IMR-90 (cell line): ENCODE measurements at regions not wholly inside any gene's neighbourhood (a gene's known extent, or its start where the extent isn't known, plus 50 kb on each side); places are given as distances from the start of the nearest gene placed in this dataset.

Source experiments
- ATAC-seq: fragments of 200-7000 bp; cut with Tn5 transposase; 2 replicates; pipeline ENCODE4 v1.9.1; 2020; ENCODE audit warnings: low read depth, mild to moderate bottlenecking, moderate library complexity
- BruUV-seq: library from RNA; stranded (reverse); fragments of 400-500 nt; replicated peaks from 2 replicates; lab custom pipeline; 2021; lab: Mats Ljungman, UMichigan
- CTCF ChIA-PET: fragments of 300-600 bp; formaldehyde crosslinking; extraction: SDS; loops from one replicate; lab custom pipeline; 2021; ENCODE audit warnings: antibody characterized with exemption; lab: Yijun Ruan, JAX
- POLR2A ChIA-PET: fragments of 300-600 bp; sonication (Branson Sonifier 250); formaldehyde crosslinking; loops from one replicate; lab custom pipeline; 2022; ENCODE audit warnings: antibody characterized with exemption; ENCODE audit not compliant: unreplicated experiment; lab: Charles Lee
- DNase-seq: peaks from one replicate; pipeline ENCODE4 v3.0.0; 2013
- H2AFZ ChIP-seq: replicated peaks from 2 replicates; pipeline ENCODE3; 2013; ENCODE audit warnings: low read length, mild to moderate bottlenecking; ENCODE audit not compliant: poor library complexity
- H2AK5ac ChIP-seq: 2 replicates; pipeline ENCODE4 v1.6.1; 2013; ENCODE audit warnings: low read depth, low read length, inconsistent platforms
- H2AK9ac ChIP-seq: replicated peaks from 2 replicates; pipeline ENCODE3; 2013; ENCODE audit warnings: mild to moderate bottlenecking, low read depth, low read length, moderate library complexity; ENCODE audit not compliant: poor library complexity
- H2BK120ac ChIP-seq: 2 replicates; pipeline ENCODE4 v1.6.1; 2013; ENCODE audit warnings: low read depth, low read length, inconsistent platforms
- H2BK15ac ChIP-seq: 3 replicates; pipeline ENCODE4 v1.6.1; 2013; ENCODE audit warnings: low read depth, low read length, inconsistent platforms
- H2BK20ac ChIP-seq: 2 replicates; pipeline ENCODE4 v1.6.1; 2013; ENCODE audit warnings: low read depth, mild to moderate bottlenecking, inconsistent platforms, low read length, moderate library complexity
- H2BK5ac ChIP-seq: 2 replicates; pipeline ENCODE4 v1.6.1; 2013; ENCODE audit warnings: mild to moderate bottlenecking, low read depth, low read length, inconsistent platforms; ENCODE audit not compliant: poor library complexity, severe bottlenecking
- H3K14ac ChIP-seq: replicated peaks from 2 replicates; pipeline ENCODE4 v1.6.1; 2013; ENCODE audit warnings: low read depth, low read length, inconsistent platforms
- H3K18ac ChIP-seq: 2 replicates; pipeline ENCODE4 v1.6.1; 2013; ENCODE audit warnings: low read depth, low read length, control low read depth
- H3K23ac ChIP-seq: 2 replicates; pipeline ENCODE4 v1.6.1; 2013; ENCODE audit warnings: low read depth, low read length, inconsistent platforms
- H3K27ac ChIP-seq: 2 replicates; pipeline ENCODE4 v1.5.1; 2013; ENCODE audit warnings: mild to moderate bottlenecking, control low read depth, low read length; ENCODE audit not compliant: insufficient read depth
- H3K27me3 ChIP-seq: 2 replicates; pipeline ENCODE4 v1.6.1; 2013; ENCODE audit warnings: low read length; ENCODE audit not compliant: control insufficient read depth, insufficient read depth
- H3K36me3 ChIP-seq: 2 replicates; pipeline ENCODE4 v1.6.1; 2013; ENCODE audit warnings: low read length, mixed read lengths; ENCODE audit not compliant: control insufficient read depth, insufficient read depth
- H3K4ac ChIP-seq: 2 replicates; pipeline ENCODE4 v1.6.1; 2013; ENCODE audit warnings: low read depth, low read length, inconsistent platforms
- H3K4me1 ChIP-seq: 2 replicates; pipeline ENCODE4 v1.6.1; 2013; ENCODE audit warnings: low read length, mixed read lengths; ENCODE audit not compliant: control insufficient read depth, insufficient read depth
- H3K4me2 ChIP-seq: 2 replicates; pipeline ENCODE4 v1.6.1; 2013; ENCODE audit warnings: low read depth, mild to moderate bottlenecking, control low read depth, low read length, moderate library complexity
- H3K4me3 ChIP-seq: 2 replicates; pipeline ENCODE4 v1.5.1; 2013; ENCODE audit warnings: low read depth, mild to moderate bottlenecking, control low read depth, low read length, moderate library complexity; ENCODE audit not compliant: insufficient read depth
- H3K56ac ChIP-seq: 2 replicates; pipeline ENCODE4 v1.6.1; 2013; ENCODE audit warnings: low read length, inconsistent platforms; ENCODE audit not compliant: insufficient read depth; ENCODE audit errors: extremely low read depth
- H3K79me1 ChIP-seq, 2 experiments: 2 replicates each; pipeline ENCODE4 v1.6.1; 2013; ENCODE audit warnings: low read length in 2 of 2, inconsistent platforms in 1 of 2, low read depth in 1 of 2
- H3K9ac ChIP-seq: 2 replicates; pipeline ENCODE4 v1.6.1; 2013; ENCODE audit warnings: low read depth, low read length, control low read depth
- H3K9me1 ChIP-seq: 2 replicates; pipeline ENCODE4 v1.6.1; 2013; ENCODE audit warnings: low read length, inconsistent platforms; ENCODE audit not compliant: insufficient read depth
- H3K9me3 ChIP-seq: 2 replicates; pipeline ENCODE4 v1.6.1; 2013; ENCODE audit warnings: low read length; ENCODE audit not compliant: control insufficient read depth, insufficient read depth
- H4K20me1 ChIP-seq: 2 replicates; pipeline ENCODE4 v1.6.1; 2013; ENCODE audit warnings: low read length, inconsistent platforms; ENCODE audit not compliant: insufficient read depth
- H4K5ac ChIP-seq: 2 replicates; pipeline ENCODE4 v1.6.1; 2013; ENCODE audit warnings: mild to moderate bottlenecking, low read depth, low read length, control low read depth
- H4K8ac ChIP-seq, 2 experiments: 2 replicates each; pipeline ENCODE4 v1.6.1; 2013; ENCODE audit warnings: low read depth in 2 of 2, low read length in 2 of 2, control low read depth in 1 of 2, inconsistent platforms in 1 of 2
- H4K91ac ChIP-seq: 2 replicates; pipeline ENCODE4 v1.6.1; 2013; ENCODE audit warnings: low read depth, low read length, inconsistent platforms; ENCODE audit not compliant: insufficient read depth
- BHLHE40 ChIP-seq: fragments of 150-350 bp; IDR thresholded peaks from 2 replicates; pipeline ENCODE4 v1.6.1; 2016; ENCODE audit warnings: mild to moderate bottlenecking, low read depth, low read length
- CEBPB ChIP-seq: IDR thresholded peaks from 2 replicates; pipeline ENCODE4 v1.6.1; 2012; ENCODE audit warnings: low read depth, low read length, improper control_type of control experiment
- CHD1 ChIP-seq: IDR thresholded peaks from 2 replicates; pipeline ENCODE4 v1.6.1; 2012; ENCODE audit warnings: low read depth, low read length, improper control_type of control experiment
- CTCF ChIP-seq: conservative IDR thresholded peaks from 2 replicates; pipeline ENCODE4 v1.5.1; 2012; ENCODE audit warnings: mild to moderate bottlenecking, low read depth, low read length, improper control_type of control experiment
- ELK1 ChIP-seq: fragments of 150-350 bp; IDR thresholded peaks from 2 replicates; pipeline ENCODE4 v1.6.1; 2016; ENCODE audit warnings: low read depth, mild to moderate bottlenecking, low read length, moderate library complexity, borderline replicate concordance
- FOS ChIP-seq: fragments of 150-350 bp; IDR thresholded peaks from 2 replicates; pipeline ENCODE4 v1.6.1; 2016; ENCODE audit warnings: low read depth, low read length
- MAFK ChIP-seq: IDR thresholded peaks from 2 replicates; pipeline ENCODE4 v1.6.1; 2012; ENCODE audit warnings: low read depth, low read length, improper control_type of control experiment
- MAZ ChIP-seq: IDR thresholded peaks from 2 replicates; pipeline ENCODE4 v1.6.1; 2012; ENCODE audit warnings: low read depth, mild to moderate bottlenecking, low read length, improper control_type of control experiment, moderate library complexity, borderline replicate concordance
- MXI1 ChIP-seq: IDR thresholded peaks from 2 replicates; pipeline ENCODE4 v1.6.1; 2012; ENCODE audit warnings: low read depth, mild to moderate bottlenecking, low read length, moderate library complexity, borderline replicate concordance
- NFE2L2 ChIP-seq: fragments of 150-350 bp; IDR thresholded peaks from 2 replicates; pipeline ENCODE4 v1.6.1; 2016; ENCODE audit warnings: low read depth, mild to moderate bottlenecking, low read length
- POLR2A ChIP-seq: IDR thresholded peaks from 2 replicates; pipeline ENCODE4 v1.6.1; 2012; ENCODE audit warnings: mild to moderate bottlenecking, low read depth, low read length
- RAD21 ChIP-seq: IDR thresholded peaks from 2 replicates; pipeline ENCODE4 v1.6.1; 2012; ENCODE audit warnings: low read length, improper control_type of control experiment
- RCOR1 ChIP-seq: IDR thresholded peaks from 2 replicates; pipeline ENCODE4 v1.6.1; 2012; ENCODE audit warnings: mild to moderate bottlenecking, low read length, improper control_type of control experiment; ENCODE audit not compliant: insufficient replicate concordance
- RFX5 ChIP-seq: IDR thresholded peaks from 2 replicates; pipeline ENCODE4 v1.8.0; 2012; ENCODE audit warnings: low read depth, mild to moderate bottlenecking, low read length, moderate library complexity
- SMC3 ChIP-seq: fragments of 150-350 bp; IDR thresholded peaks from 2 replicates; pipeline ENCODE4 v1.6.1; 2016; ENCODE audit warnings: low read depth, mild to moderate bottlenecking, antibody characterized with exemption, low read length, moderate library complexity
- USF2 ChIP-seq: fragments of 150-350 bp; IDR thresholded peaks from 2 replicates; pipeline ENCODE4 v1.6.1; 2017; ENCODE audit warnings: mild to moderate bottlenecking, antibody characterized with exemption, low read length, low read depth
- WGBS, 2 experiments: methylation state at CpG; one replicate each; pipeline versions ENCODE4 v1.1.5 to v1.1.7; 2013; ENCODE audit warnings: missing lambda C conversion rate in 2 of 2; ENCODE audit not compliant: insufficient read length in 1 of 2; ENCODE audit errors: extremely low coverage in 2 of 2; 5-methylcytosine and 5-hydroxymethylcytosine counted together
- dilution Hi-C: fragments of 300-500 bp; cut with HindIII; formaldehyde crosslinking; loops from one replicate; pipeline ENCODE4 v1.14.3; 2018; ENCODE audit warnings: low sequenced_read_pairs; ENCODE audit not compliant: unreplicated experiment
- in situ Hi-C: fragments of 300-500 bp; cut with MboI; formaldehyde crosslinking; loops from 3 replicates; pipeline ENCODE4 v1.14.3; 2019; ENCODE audit warnings: low sequenced_read_pairs, inconsistent platforms, mixed read lengths
- intact Hi-C: fragments of 100-400 bp; cut with micrococcal nuclease; formaldehyde crosslinking; loops from 2 replicates; pipeline ENCODE4 v1.10.0; 2022

- Histone ChIP-seq H2AK5ac (no peak overlapping the region), H3K79me1 (no peaks in the 10 kb centered on the region), H3K14ac (no peak overlapping the region), H4K5ac (no peak overlapping the region), H3K9ac (no peak overlapping the region), H3K4me3 (no peak overlapping the region), H4K91ac (no peak overlapping the region), H3K23ac (no peak overlapping the region), H4K8ac (no peak overlapping the region), H3K9me1 (no peaks in the 10 kb centered on the region), H3K36me3 (no peaks in the 10 kb centered on the region), H2AFZ (no peak overlapping the region), H3K56ac (no peak overlapping the region), H3K27me3 (no peaks in the 10 kb centered on the region), H3K4me1 (no peaks in the 10 kb centered on the region), H2BK20ac (no peak overlapping the region), H2BK120ac (no peak overlapping the region), H3K4me2 (no peak overlapping the region), H2AK9ac (no peak overlapping the region), H3K4ac (no peak overlapping the region), H3K27ac (no peak overlapping the region), H2BK5ac (no peak overlapping the region), H3K18ac (no peak overlapping the region), H3K9me3 (no peaks in the 10 kb centered on the region; the same call in 1 of the 2 replicates), H2BK15ac (no peak overlapping the region), H4K20me1 (no peaks in the 10 kb centered on the region)
- ChIA-PET POLR2A (no interaction called here), CTCF (no interaction called here)
- TF ChIP-seq CEBPB (no peak), MXI1 (no peak), NFE2L2 (no peak), FOS (no peak), BHLHE40 (no peak), CTCF (no peak), MAZ (no peak), RFX5 (no peak), MAFK (no peak), ELK1 (no peak), CHD1 (no peak), USF2 (no peak), SMC3 (no peak), RCOR1 (no peak), POLR2A (no peak), RAD21 (no peak)
- in situ Hi-C loops, result no loop called here
- DNase-seq (no peak), ATAC-seq (no peak)
- intact Hi-C loops, result no loop called here
- dilution Hi-C loops, result no loop called here
- BruUV-seq, result no TSS peak
- WGBS, 2 experiments, result no CpG with 5 or more reads among the region's 4 CpGs
These were observed 318.7 kb downstream of the NOL4 start for GRCh38 chr18:33906046-33906445.
